ENCODE measurements at regions not wholly inside any gene's neighbourhood (a gene's known extent, or its start where the extent isn't known, plus 50 kb on each side); places are given as distances from the start of the nearest gene placed in this dataset.

DNA sequence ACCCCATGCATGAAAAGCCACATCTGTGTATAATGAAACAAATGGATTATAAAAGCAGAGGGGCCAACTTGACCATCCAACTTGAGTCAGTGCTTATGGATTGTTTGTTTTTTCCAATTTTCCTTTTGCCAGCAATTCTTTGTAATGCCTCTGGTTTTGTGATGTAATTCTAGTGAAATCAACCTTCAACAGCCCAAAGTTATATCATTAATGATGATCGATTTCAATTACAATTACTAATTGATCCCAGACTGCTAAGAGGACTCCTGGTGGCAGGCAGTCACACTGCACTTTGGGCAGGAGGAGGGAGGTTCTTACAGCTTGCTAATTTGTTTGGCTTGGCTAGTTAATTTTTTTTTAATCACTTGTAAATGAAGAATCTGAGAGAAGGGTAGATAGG lies 552.3 kb downstream of the NUF2 start:
- Histone ChIP-seq H2AFZ (ENCODE audit: control insufficient read depth, low read depth, low read length) (no peak overlapping the region), H3K4me2 (ENCODE audit: control insufficient read depth, insufficient read depth) (no peak overlapping the region), H3K79me2 (ENCODE audit: control insufficient read depth, insufficient read depth, low read length) (no peaks in the 10 kb centered on the region), H3K36me3 (ENCODE audit: control insufficient read depth in 2 of 2, insufficient read depth in 2 of 2, low read length in 1 of 2) (no peaks in the 10 kb centered on the region), H3K27ac (ENCODE audit: control insufficient read depth, insufficient read depth) (no peak overlapping the region), H3K4me3 (no peak overlapping the region), H3K27me3 (replicated peaks in 1 of 2; ENCODE audit: control insufficient read depth in 2 of 2, insufficient read depth in 2 of 2, low read length in 1 of 2) (no peaks in the 10 kb centered on the region), H3K9ac (ENCODE audit: control insufficient read depth, insufficient read depth, low read length) (no peak overlapping the region), H3K9me3 (replicated peaks; ENCODE audit: control insufficient read depth, insufficient read depth, low read length) (no peaks in the 10 kb centered on the region), H4K20me1 (ENCODE audit: control insufficient read depth, insufficient read depth) (no peaks in the 10 kb centered on the region), H3K4me1 (ENCODE audit: control insufficient read depth, insufficient read depth, low read length) (no peaks in the 10 kb centered on the region)
- POLR2A ChIA-PET = no interaction called here
- ATAC-seq (no peak), DNase-seq (ENCODE audit: low read depth, low spot score) (no peak), FAIRE-seq (no peak)
- TF ChIP-seq, protein P1, sequence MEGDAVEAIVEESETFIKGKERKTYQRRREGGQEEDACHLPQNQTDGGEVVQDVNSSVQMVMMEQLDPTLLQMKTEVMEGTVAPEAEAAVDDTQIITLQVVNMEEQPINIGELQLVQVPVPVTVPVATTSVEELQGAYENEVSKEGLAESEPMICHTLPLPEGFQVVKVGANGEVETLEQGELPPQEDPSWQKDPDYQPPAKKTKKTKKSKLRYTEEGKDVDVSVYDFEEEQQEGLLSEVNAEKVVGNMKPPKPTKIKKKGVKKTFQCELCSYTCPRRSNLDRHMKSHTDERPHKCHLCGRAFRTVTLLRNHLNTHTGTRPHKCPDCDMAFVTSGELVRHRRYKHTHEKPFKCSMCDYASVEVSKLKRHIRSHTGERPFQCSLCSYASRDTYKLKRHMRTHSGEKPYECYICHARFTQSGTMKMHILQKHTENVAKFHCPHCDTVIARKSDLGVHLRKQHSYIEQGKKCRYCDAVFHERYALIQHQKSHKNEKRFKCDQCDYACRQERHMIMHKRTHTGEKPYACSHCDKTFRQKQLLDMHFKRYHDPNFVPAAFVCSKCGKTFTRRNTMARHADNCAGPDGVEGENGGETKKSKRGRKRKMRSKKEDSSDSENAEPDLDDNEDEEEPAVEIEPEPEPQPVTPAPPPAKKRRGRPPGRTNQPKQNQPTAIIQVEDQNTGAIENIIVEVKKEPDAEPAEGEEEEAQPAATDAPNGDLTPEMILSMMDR (IDR thresholded peaks at IDR 0.05 in 2 of 3, conservative IDR thresholded peaks at IDR 0.05 in 1 of 3; ENCODE audit: control insufficient read depth in 2 of 3, extremely low read depth in 1 of 3, insufficient read depth in 1 of 3, low read depth in 3 of 3, low read length in 3 of 3) = peak in 2 of 3 experiments; percentile 27 to 30; a peak in 3 of 6 replicates
- no peak for TF ChIP-seq ZBED1 (IDR thresholded peaks at IDR 0.05; ENCODE audit: borderline replicate concordance)
- intact Hi-C loops (cut with micrococcal nuclease; ENCODE audit: unreplicated experiment) (loop anchor here (10.0 kb wide), 1 partner anchor 1211 kb away; no protein-coding TSS in a partner anchor), in situ Hi-C loops (cut with MboI) (no loop called here)
- SMC1A ChIA-PET (ENCODE audit: uncharacterized antibody, unreplicated experiment) = interaction anchor here (0.7 to 1.3 kb wide), 3 partner anchors 9 to 339 kb away, joined by 3 read pairs; no protein-coding TSS in a partner anchor
- no TSS peak for BruUV-seq (replicated peaks)
- CTCF ChIA-PET = interaction anchor here (0.9 to 1.2 kb wide), 2 partner anchors 47 to 181 kb away, joined by 3 read pairs; no protein-coding TSS in a partner anchor
- 0% methylated on average over 1 of the region's 1 CpG for WGBS (ENCODE audit: insufficient coverage, insufficient replicate concordance, low lambda C conversion rate, missing lambda C conversion rate)
- RAD21 ChIA-PET (ENCODE audit: unreplicated experiment) = no interaction called here

DNA sequence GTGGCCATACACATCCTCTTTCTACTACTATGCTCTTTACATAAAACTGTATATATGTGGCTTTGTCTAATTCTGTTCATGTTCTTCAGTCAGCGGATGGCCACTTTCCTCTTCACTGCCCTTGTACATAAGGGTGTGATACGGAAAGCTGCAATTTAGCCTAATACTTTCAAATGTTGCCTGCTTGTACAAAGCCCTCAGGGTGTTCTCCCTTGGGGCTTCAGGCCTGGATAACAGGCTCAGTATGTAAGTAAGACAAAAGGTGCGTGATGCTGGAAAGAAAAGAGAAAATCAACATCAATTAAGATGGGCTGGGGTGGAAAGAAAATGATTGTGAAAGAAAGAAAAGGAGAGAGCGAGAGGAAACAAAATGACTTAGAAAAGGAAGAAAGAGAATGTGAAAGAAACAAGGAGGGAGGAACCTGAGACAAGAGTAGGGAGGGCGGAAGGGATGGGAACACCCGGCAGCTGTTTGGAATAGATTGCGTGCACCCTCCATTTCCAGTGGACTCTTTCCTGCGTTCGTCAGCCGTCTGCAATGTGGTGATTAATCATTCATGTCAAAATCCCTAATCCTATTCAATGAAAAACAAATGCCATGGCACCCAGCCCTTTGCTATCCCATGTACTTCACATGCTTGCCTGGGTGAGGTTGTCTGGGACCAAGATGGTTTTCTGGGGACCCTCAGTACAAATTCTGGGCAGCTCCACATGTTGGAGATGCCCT lies 553.6 kb downstream of the NUF2 start:
- ChIA-PET RAD21 (ENCODE audit: unreplicated experiment) (no interaction called here), POLR2A (no interaction called here), CTCF (interaction anchor here (1.2 kb wide), 1 partner anchor 48 kb away, joined by 3 read pairs; no protein-coding TSS in a partner anchor), SMC1A (ENCODE audit: uncharacterized antibody, unreplicated experiment) (interaction anchor here (1.2 to 1.3 kb wide), 2 partner anchors 9 to 17 kb away, joined by 3 read pairs; no protein-coding TSS in a partner anchor)
- Histone ChIP-seq H3K4me2 (ENCODE audit: control insufficient read depth, insufficient read depth) (no peak overlapping the region), H4K20me1 (ENCODE audit: control insufficient read depth, insufficient read depth) (no peaks in the 10 kb centered on the region), H3K4me1 (ENCODE audit: control insufficient read depth, insufficient read depth, low read length) (no peaks in the 10 kb centered on the region), H3K9ac (ENCODE audit: control insufficient read depth, insufficient read depth, low read length) (no peak overlapping the region), H3K79me2 (ENCODE audit: control insufficient read depth, insufficient read depth, low read length) (no peaks in the 10 kb centered on the region), H3K36me3 (ENCODE audit: control insufficient read depth in 2 of 2, insufficient read depth in 2 of 2, low read length in 1 of 2) (no peaks in the 10 kb centered on the region), H3K4me3 (no peak overlapping the region), H3K27me3 (replicated peaks in 1 of 2; ENCODE audit: control insufficient read depth in 2 of 2, insufficient read depth in 2 of 2, low read length in 1 of 2) (no peaks in the 10 kb centered on the region), H2AFZ (ENCODE audit: control insufficient read depth, low read depth, low read length) (no peak overlapping the region), H3K27ac (ENCODE audit: control insufficient read depth, insufficient read depth) (no peak overlapping the region), H3K9me3 (replicated peaks; ENCODE audit: control insufficient read depth, insufficient read depth, low read length) (no peaks in the 10 kb centered on the region)
- BruUV-seq (replicated peaks) = no TSS peak
- WGBS (ENCODE audit: insufficient coverage, insufficient replicate concordance, low lambda C conversion rate, missing lambda C conversion rate) = 21% methylated on average over 9 of the region's 10 CpGs
- no peak for FAIRE-seq
- ATAC-seq = no peak
- in situ Hi-C loops (cut with MboI) (no loop called here), intact Hi-C loops (cut with micrococcal nuclease; ENCODE audit: unreplicated experiment) (loop anchor here (10.0 kb wide), 1 partner anchor 1209 kb away; no protein-coding TSS in a partner anchor)
- no peak for TF ChIP-seq BMI1 (IDR thresholded peaks at IDR 0.05; ENCODE audit: borderline replicate concordance)
- no peak for DNase-seq (ENCODE audit: low read depth, low spot score)
